Neural cell (in vitro differentiated cells): ENCODE measurements at regions not wholly inside any gene's neighbourhood (a gene's known extent, or its start where the extent isn't known, plus 50 kb on each side); places are given as distances from the start of the nearest gene placed in this dataset.

Source experiments
- H2AFZ ChIP-seq: fragments of 200-600, 300-800 bp; sonication (generic), shearing (Covaris generic); 2 replicates; pipeline ENCODE4 v1.6.0; 2014; ENCODE audit warnings: low read depth, mild to moderate bottlenecking, antibody characterized with exemption, low read length, moderate library complexity
- H3F3A ChIP-seq: fragments of 200-600 bp; shearing (Covaris generic); 2 replicates; pipeline ENCODE4 v1.6.1; 2016; ENCODE audit warnings: mild to moderate bottlenecking, moderate library complexity, mixed read lengths, antibody characterized with exemption, low read length; ENCODE audit not compliant: insufficient read depth, poor library complexity, severe bottlenecking
- H3K27ac ChIP-seq: fragments of 200-600, 300-800 bp; sonication (generic), shearing (Covaris generic); 2 replicates; pipeline ENCODE4 v1.5.1; 2014; ENCODE audit warnings: mild to moderate bottlenecking, low read length, moderate library complexity
- H3K27me3 ChIP-seq: fragments of 300-800, 200-600 bp; sonication (generic), shearing (Covaris generic); 2 replicates; pipeline ENCODE4 v1.6.0; 2014; ENCODE audit warnings: mild to moderate bottlenecking, low read depth, low read length, moderate library complexity; ENCODE audit not compliant: insufficient read depth
- H3K36me3 ChIP-seq: fragments of 300-800, 200-600 bp; sonication (generic), shearing (Covaris generic); 2 replicates; pipeline ENCODE4 v1.5.1; 2014; ENCODE audit warnings: mild to moderate bottlenecking, antibody characterized with exemption, low read length, moderate library complexity; ENCODE audit not compliant: insufficient read depth
- H3K4me2 ChIP-seq: fragments of 300-800, 200-600 bp; sonication (generic), shearing (Covaris generic); 2 replicates; pipeline ENCODE4 v1.6.0; 2014; ENCODE audit warnings: mild to moderate bottlenecking, low read length
- H3K4me3 ChIP-seq: fragments of 300-800, 200-600 bp; sonication (generic), shearing (Covaris generic); 2 replicates; pipeline ENCODE4 v1.5.1; 2014; ENCODE audit warnings: mild to moderate bottlenecking, low read length, moderate library complexity
- H3K79me2 ChIP-seq: fragments of 200-600 bp; shearing (Covaris generic); replicated peaks from 2 replicates; pipeline ENCODE4 v1.6.0; 2014; ENCODE audit warnings: mild to moderate bottlenecking, low read length, moderate library complexity; ENCODE audit not compliant: insufficient read depth
- H3K9ac ChIP-seq: fragments of 300-800, 200-600 bp; sonication (generic), shearing (Covaris generic); 2 replicates; pipeline ENCODE4 v1.6.1; 2016; ENCODE audit warnings: mild to moderate bottlenecking, low read length, mixed read lengths
- H3K9me2 ChIP-seq: fragments of 200-600 bp; shearing (Covaris generic); 2 replicates; pipeline ENCODE4 v1.6.1; 2016; ENCODE audit warnings: mild to moderate bottlenecking, low read length, mixed read lengths; ENCODE audit not compliant: insufficient read depth
- H3K9me3 ChIP-seq: fragments of 200-600, 300-800 bp; sonication (generic), shearing (Covaris generic); 2 replicates; pipeline ENCODE4 v1.6.1; 2016; ENCODE audit warnings: mild to moderate bottlenecking, mixed run types, low read length, moderate library complexity, mixed read lengths
- H4K20me1 ChIP-seq: fragments of 200-600 bp; shearing (Covaris generic); 2 replicates; pipeline ENCODE4 v1.6.1; 2016; ENCODE audit warnings: mild to moderate bottlenecking, mixed run types; ENCODE audit not compliant: insufficient read depth
- CTCF ChIP-seq: fragments of 450-650 bp; IDR thresholded peaks from 2 replicates; pipeline ENCODE4 v1.5.1; 2014; ENCODE audit warnings: antibody characterized with exemption, mild to moderate bottlenecking, moderate library complexity; ENCODE audit not compliant: poor library complexity, severe bottlenecking
- EP300 ChIP-seq: fragments of 450-650 bp; conservative IDR thresholded peaks from 2 replicates; pipeline ENCODE4 v1.6.1; 2014; ENCODE audit warnings: antibody characterized with exemption, mild to moderate bottlenecking, moderate library complexity; ENCODE audit not compliant: poor library complexity, severe bottlenecking
- EZH2 ChIP-seq: fragments of 200-600, 300-800 bp; shearing (Covaris generic), sonication (generic); IDR thresholded peaks from 2 replicates; pipeline ENCODE4 v1.6.1; 2014; ENCODE audit warnings: antibody characterized with exemption, low read length, borderline replicate concordance, mild to moderate bottlenecking; ENCODE audit not compliant: insufficient read depth, poor library complexity, severe bottlenecking
- MXI1 ChIP-seq: fragments of 450-650 bp; conservative IDR thresholded peaks from 2 replicates; pipeline ENCODE4 v1.6.1; 2014; ENCODE audit warnings: antibody characterized with exemption, mild to moderate bottlenecking; ENCODE audit not compliant: poor library complexity, severe bottlenecking
- POLR2AphosphoS5 ChIP-seq: IDR thresholded peaks from 2 replicates; pipeline ENCODE4 v1.6.1; 2012
- RAD21 ChIP-seq: fragments of 450-650 bp; conservative IDR thresholded peaks from 2 replicates; pipeline ENCODE4 v1.6.1; 2014; ENCODE audit warnings: antibody characterized with exemption, mild to moderate bottlenecking, moderate library complexity
- SMC3 ChIP-seq: fragments of 450-650 bp; conservative IDR thresholded peaks from 2 replicates; pipeline ENCODE4 v1.6.1; 2014; ENCODE audit warnings: antibody characterized with exemption, mild to moderate bottlenecking, moderate library complexity; ENCODE audit not compliant: poor library complexity
- TAF1 ChIP-seq: IDR thresholded peaks from 2 replicates; pipeline ENCODE4 v1.6.1; 2012; ENCODE audit warnings: low read depth
- TF ChIP-seq, protein P1 (sequence below): IDR thresholded peaks from 2 replicates; pipeline ENCODE4 v1.6.1; 2012; ENCODE audit warnings: borderline replicate concordance

GRCh38 chr18:8997634-8998033, 104.9 kb upstream of the NDUFV2 start:
- H4K20me1 ChIP-seq = no peaks in the 10 kb centered on the region
- H3K79me2 ChIP-seq = no peaks in the 10 kb centered on the region
- TF ChIP-seq TAF1 (no peak), EZH2 (no peak), CTCF (no peak), MXI1 (no peak), POLR2AphosphoS5 (no peak), RAD21 (no peak), EP300 (no peak), SMC3 (no peak)
- TF ChIP-seq, protein P1, sequence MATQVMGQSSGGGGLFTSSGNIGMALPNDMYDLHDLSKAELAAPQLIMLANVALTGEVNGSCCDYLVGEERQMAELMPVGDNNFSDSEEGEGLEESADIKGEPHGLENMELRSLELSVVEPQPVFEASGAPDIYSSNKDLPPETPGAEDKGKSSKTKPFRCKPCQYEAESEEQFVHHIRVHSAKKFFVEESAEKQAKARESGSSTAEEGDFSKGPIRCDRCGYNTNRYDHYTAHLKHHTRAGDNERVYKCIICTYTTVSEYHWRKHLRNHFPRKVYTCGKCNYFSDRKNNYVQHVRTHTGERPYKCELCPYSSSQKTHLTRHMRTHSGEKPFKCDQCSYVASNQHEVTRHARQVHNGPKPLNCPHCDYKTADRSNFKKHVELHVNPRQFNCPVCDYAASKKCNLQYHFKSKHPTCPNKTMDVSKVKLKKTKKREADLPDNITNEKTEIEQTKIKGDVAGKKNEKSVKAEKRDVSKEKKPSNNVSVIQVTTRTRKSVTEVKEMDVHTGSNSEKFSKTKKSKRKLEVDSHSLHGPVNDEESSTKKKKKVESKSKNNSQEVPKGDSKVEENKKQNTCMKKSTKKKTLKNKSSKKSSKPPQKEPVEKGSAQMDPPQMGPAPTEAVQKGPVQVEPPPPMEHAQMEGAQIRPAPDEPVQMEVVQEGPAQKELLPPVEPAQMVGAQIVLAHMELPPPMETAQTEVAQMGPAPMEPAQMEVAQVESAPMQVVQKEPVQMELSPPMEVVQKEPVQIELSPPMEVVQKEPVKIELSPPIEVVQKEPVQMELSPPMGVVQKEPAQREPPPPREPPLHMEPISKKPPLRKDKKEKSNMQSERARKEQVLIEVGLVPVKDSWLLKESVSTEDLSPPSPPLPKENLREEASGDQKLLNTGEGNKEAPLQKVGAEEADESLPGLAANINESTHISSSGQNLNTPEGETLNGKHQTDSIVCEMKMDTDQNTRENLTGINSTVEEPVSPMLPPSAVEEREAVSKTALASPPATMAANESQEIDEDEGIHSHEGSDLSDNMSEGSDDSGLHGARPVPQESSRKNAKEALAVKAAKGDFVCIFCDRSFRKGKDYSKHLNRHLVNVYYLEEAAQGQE = no peak
- H3K27ac ChIP-seq = no peak overlapping the region
- H3K27me3 ChIP-seq = no peaks in the 10 kb centered on the region
- H3K9me2 ChIP-seq = no peaks in the 10 kb centered on the region
- no peak overlapping the region for H3K4me2 ChIP-seq
- H3K9ac ChIP-seq = no peak overlapping the region
- no peak overlapping the region for H2AFZ ChIP-seq
- no peaks in the 10 kb centered on the region for H3K36me3 ChIP-seq
- no peaks in the 10 kb centered on the region for H3F3A ChIP-seq
- peaks cover 4% of the 10 kb centered on the region for H3K9me3 ChIP-seq
- no peak overlapping the region for H3K4me3 ChIP-seq

DNA sequence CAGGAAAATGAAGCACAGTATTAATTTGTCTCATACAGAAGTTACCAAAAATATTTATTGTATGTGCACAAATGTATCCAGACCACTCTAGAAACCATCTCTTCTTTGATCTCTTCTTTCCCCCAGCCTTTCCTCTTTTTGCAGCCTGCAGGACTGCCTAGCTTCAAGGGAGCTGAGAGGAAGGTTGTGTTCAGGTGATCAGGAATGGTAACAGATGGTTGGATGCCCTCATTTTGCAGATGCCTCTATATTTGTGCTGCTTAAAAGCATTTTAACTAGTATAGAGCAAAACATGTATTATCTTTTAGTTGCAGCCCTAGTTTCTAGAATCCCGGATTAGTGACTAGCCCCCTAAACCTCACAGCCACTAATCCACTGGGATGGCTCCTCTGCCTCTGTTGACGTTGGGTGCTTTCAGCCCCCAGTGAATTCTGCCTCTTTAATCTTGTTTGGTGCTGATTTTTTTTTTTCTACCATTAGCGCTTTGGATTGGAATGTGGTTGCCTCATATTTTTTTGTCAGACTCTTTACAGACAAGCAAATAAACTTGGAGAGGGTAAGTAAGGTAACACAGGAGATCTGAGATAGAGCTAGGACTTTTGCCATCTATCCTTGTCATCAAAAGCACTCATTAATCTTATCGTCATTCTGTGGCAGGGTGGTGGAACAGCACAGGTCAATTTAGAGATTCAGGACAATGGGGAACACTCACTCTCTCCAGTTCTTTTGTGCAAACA, 103.8 kb upstream of the NDUFV2 start:
- TF ChIP-seq TAF1 = no peak
- TF ChIP-seq RAD21 = no peak
- no peak for TF ChIP-seq SMC3
- no peak for TF ChIP-seq CTCF
- TF ChIP-seq, protein P1 = no peak
- TF ChIP-seq POLR2AphosphoS5 = no peak
- TF ChIP-seq EP300 = no peak
- TF ChIP-seq MXI1 = no peak
- TF ChIP-seq EZH2 = no peak
- no peaks in the 10 kb centered on the region for H3K9me2 ChIP-seq
- peak overlapping the region; percentile 51 for H3K27ac ChIP-seq
- H3K4me3 ChIP-seq = no peak overlapping the region
- H3F3A ChIP-seq = no peaks in the 10 kb centered on the region
- H2AFZ ChIP-seq = no peak overlapping the region
- H4K20me1 ChIP-seq = no peaks in the 10 kb centered on the region
- no peak overlapping the region for H3K9ac ChIP-seq
- no peaks in the 10 kb centered on the region for H3K27me3 ChIP-seq
- H3K79me2 ChIP-seq = no peaks in the 10 kb centered on the region
- H3K4me2 ChIP-seq = no peak overlapping the region
- no peaks in the 10 kb centered on the region for H3K36me3 ChIP-seq
- H3K9me3 ChIP-seq = peaks cover 4% of the 10 kb centered on the region
